ENCODE measurements at regions not wholly inside any gene's neighbourhood (a gene's known extent, or its start where the extent isn't known, plus 50 kb on each side); places are given as distances from the start of the nearest gene placed in this dataset.
A peak's percentile ranks its signal among the peaks of the same experiment; 100 is the strongest.

GRCh38 chr16:54632322-54633220, 298.1 kb upstream of the IRX5 start:
- Histone ChIP-seq H3K27me3 (replicated peaks) (no peaks in the 10 kb centered on the region), H3K4me3 (ENCODE audit: low read depth, low read length) (no peak overlapping the region), H3K27ac (no peak overlapping the region), H3K36me3 (replicated peaks) (no peaks in the 10 kb centered on the region)
- TF ChIP-seq CTCF (IDR thresholded peaks at IDR 0.05; ENCODE audit: low read depth, low read length, missing control alignments): no peak
- no peak for DNase-seq
- in situ Hi-C loops (cut with HindIII; ENCODE audit: low pct_ligation_motif_present, low sequenced_read_pairs): no loop called here

GRCh38 chr16:54631782-54632181, 298.9 kb upstream of the IRX5 start:
- Histone ChIP-seq H3K27ac (no peak overlapping the region), H3K4me3 (ENCODE audit: low read depth, low read length) (no peak overlapping the region), H3K36me3 (replicated peaks) (no peaks in the 10 kb centered on the region), H3K27me3 (replicated peaks) (no peaks in the 10 kb centered on the region)
- DNase-seq: no peak
- TF ChIP-seq CTCF (IDR thresholded peaks at IDR 0.05; ENCODE audit: low read depth, low read length, missing control alignments): no peak
- in situ Hi-C loops (cut with HindIII; ENCODE audit: low pct_ligation_motif_present, low sequenced_read_pairs): no loop called here

GRCh38 chr16:54630284-54630967, 300.2 kb upstream of the IRX5 start:
- Histone ChIP-seq H3K27me3 (replicated peaks) (no peaks in the 10 kb centered on the region), H3K36me3 (replicated peaks) (no peaks in the 10 kb centered on the region), H3K27ac (no peak overlapping the region), H3K4me3 (ENCODE audit: low read depth, low read length) (no peak overlapping the region)
- TF ChIP-seq CTCF (IDR thresholded peaks at IDR 0.05; ENCODE audit: low read depth, low read length, missing control alignments): no peak
- DNase-seq: peak; percentile 7
- in situ Hi-C loops (cut with HindIII; ENCODE audit: low pct_ligation_motif_present, low sequenced_read_pairs): no loop called here

- no peak for DNase-seq
- Histone ChIP-seq H3K36me3 (replicated peaks) (no peaks in the 10 kb centered on the region), H3K27me3 (replicated peaks) (no peaks in the 10 kb centered on the region), H3K4me3 (ENCODE audit: low read depth, low read length) (no peak overlapping the region), H3K27ac (no peak overlapping the region)
- TF ChIP-seq CTCF (IDR thresholded peaks at IDR 0.05; ENCODE audit: low read depth, low read length, missing control alignments): no peak
- in situ Hi-C loops (cut with HindIII; ENCODE audit: low pct_ligation_motif_present, low sequenced_read_pairs): no loop called here
Measured at GRCh38 chr16:54628796-54629625, 301.7 kb upstream of the IRX5 start.

- H3K27me3 ChIP-seq (replicated peaks): no peaks in the 10 kb centered on the region
- no peak overlapping the region for H3K4me3 ChIP-seq (ENCODE audit: low read depth, low read length)
- H3K36me3 ChIP-seq (replicated peaks): no peaks in the 10 kb centered on the region
- in situ Hi-C loops (cut with HindIII; ENCODE audit: low pct_ligation_motif_present, low sequenced_read_pairs): no loop called here
- no peak for DNase-seq
- no peak for TF ChIP-seq CTCF (IDR thresholded peaks at IDR 0.05; ENCODE audit: low read depth, low read length, missing control alignments)
- H3K27ac ChIP-seq: no peak overlapping the region
Measured at GRCh38 chr16:54627616-54628015, 303.0 kb upstream of the IRX5 start.
